ENCODE measurements at regions not wholly inside any gene's neighbourhood (a gene's known extent, or its start where the extent isn't known, plus 50 kb on each side); places are given as distances from the start of the nearest gene placed in this dataset.

DNA sequence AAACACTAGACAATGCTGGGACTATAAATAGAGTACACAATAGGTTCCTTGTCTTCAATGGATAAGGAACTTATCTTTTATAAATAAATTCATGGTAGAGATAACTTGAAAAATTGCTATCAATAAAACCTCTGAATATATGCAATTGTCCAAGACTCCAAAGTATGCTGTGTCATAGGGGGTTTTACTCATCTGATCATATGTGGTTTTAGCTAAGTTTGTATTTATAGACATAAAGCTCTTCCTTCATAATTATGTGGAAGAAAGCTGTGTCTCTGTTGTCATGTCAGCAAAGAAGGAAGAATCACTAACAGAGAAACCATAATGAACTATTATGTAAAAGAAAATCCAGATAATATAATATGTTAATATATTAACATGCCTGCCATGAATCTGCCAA, 111.5 kb upstream of the ATXN7L3B start:
- H3K27ac ChIP-seq: no peak overlapping the region
- no peaks in the 10 kb centered on the region for H3K36me3 ChIP-seq
- no peaks in the 10 kb centered on the region for H3K4me1 ChIP-seq (replicated peaks)
- no peak for DNase-seq (ENCODE audit: low read depth in 1 of 2, low spot score in 2 of 2)
- no peak overlapping the region for H3K4me3 ChIP-seq
- H3K27me3 ChIP-seq (replicated peaks): no peaks in the 10 kb centered on the region
- no peaks in the 10 kb centered on the region for H3K9me3 ChIP-seq (replicated peaks)

- H3K27ac ChIP-seq: no peak overlapping the region
- no peaks in the 10 kb centered on the region for H3K9me3 ChIP-seq (replicated peaks)
- no peaks in the 10 kb centered on the region for H3K36me3 ChIP-seq
- DNase-seq (ENCODE audit: low read depth in 1 of 2, low spot score in 2 of 2): no peak
- no peaks in the 10 kb centered on the region for H3K27me3 ChIP-seq (replicated peaks)
- no peak overlapping the region for H3K4me3 ChIP-seq
- H3K4me1 ChIP-seq (replicated peaks): no peaks in the 10 kb centered on the region
Measured at GRCh38 chr12:74429535-74429934, 108.1 kb upstream of the ATXN7L3B start.

DNA sequence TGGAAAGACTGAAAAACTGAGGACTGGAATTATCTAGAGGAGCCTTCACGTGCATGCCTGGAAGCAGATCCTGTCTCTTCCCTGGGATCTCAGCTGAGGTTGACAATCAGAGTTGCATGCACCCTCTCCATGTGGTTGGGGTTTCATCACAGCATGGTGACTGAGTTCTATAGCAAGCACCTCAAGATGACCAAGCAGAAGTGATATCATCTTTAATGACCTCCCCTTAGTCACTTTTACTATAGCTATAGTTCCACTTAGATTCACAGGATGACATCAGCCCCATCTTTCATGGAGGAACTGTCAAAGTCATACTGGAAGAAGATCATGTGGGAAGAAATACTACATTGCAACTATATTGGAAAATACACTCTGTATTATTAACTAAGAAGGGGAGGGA, 105.8 kb upstream of the ATXN7L3B start:
- Histone ChIP-seq H3K4me1 (replicated peaks) (no peaks in the 10 kb centered on the region), H3K27ac (no peak overlapping the region), H3K9me3 (replicated peaks) (no peaks in the 10 kb centered on the region), H3K27me3 (replicated peaks) (no peaks in the 10 kb centered on the region), H3K36me3 (no peaks in the 10 kb centered on the region), H3K4me3 (no peak overlapping the region)
- DNase-seq (ENCODE audit: low read depth in 1 of 2, low spot score in 2 of 2): no peak

GRCh38 chr12:74440469-74440868, 97.2 kb upstream of the ATXN7L3B start:
- H3K9me3 ChIP-seq (replicated peaks): no peaks in the 10 kb centered on the region
- no peaks in the 10 kb centered on the region for H3K27me3 ChIP-seq (replicated peaks)
- H3K4me1 ChIP-seq (replicated peaks): no peaks in the 10 kb centered on the region

DNA sequence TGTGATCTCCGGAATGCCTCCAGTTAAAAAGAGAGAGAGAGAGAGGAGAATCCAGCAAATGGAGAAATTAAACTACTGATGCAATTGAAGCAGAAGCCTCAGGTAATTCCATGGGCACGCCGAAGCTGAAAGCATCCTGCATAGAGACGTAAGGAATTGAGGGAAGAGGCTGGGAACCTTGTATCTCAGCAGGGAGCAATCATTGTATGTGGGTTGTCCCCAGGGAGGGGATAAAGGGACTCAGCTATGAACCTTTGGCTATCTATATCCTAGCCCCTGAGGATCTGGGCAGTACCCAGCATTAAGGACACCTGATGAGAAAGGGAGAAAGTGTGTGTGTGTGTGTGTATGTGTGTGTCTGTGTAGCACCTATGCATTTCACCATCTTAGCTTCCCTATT, 95.8 kb upstream of the ATXN7L3B start:
- no peak for DNase-seq (ENCODE audit: low read depth in 1 of 2, low spot score in 2 of 2)
- Histone ChIP-seq H3K4me1 (replicated peaks) (no peaks in the 10 kb centered on the region), H3K36me3 (no peaks in the 10 kb centered on the region), H3K27me3 (replicated peaks) (no peaks in the 10 kb centered on the region), H3K27ac (no peak overlapping the region), H3K9me3 (replicated peaks) (no peaks in the 10 kb centered on the region), H3K4me3 (no peak overlapping the region)

More at GRCh38 chr12:74440469-74440868, 97.2 kb upstream of the ATXN7L3B start:
- no peak overlapping the region for H3K27ac ChIP-seq
- no peak for DNase-seq (ENCODE audit: low read depth in 1 of 2, low spot score in 2 of 2)
- no peak overlapping the region for H3K4me3 ChIP-seq
- H3K36me3 ChIP-seq: no peaks in the 10 kb centered on the region

DNA sequence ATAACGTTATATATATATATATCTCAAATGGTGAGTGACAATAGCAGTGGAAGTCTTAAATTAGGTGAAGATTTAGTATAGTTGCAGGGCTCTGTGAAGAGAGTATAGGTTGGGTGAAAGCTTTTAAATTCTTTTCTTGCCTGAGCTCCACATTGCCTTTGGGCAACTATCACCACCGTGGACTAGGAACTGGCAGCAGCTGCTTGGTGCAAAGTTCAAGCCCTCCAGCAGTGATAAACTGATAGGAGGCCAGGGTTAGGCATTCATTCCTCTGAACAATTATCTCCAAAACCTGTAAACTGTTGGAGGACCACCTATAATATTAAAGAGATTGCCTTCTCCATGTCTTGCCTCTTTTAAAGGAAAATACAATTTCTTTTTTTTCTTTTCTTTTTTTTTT, 91.2 kb upstream of the ATXN7L3B start:
- Histone ChIP-seq H3K36me3 (no peaks in the 10 kb centered on the region), H3K4me3 (no peak overlapping the region), H3K27ac (no peak overlapping the region), H3K27me3 (replicated peaks) (no peaks in the 10 kb centered on the region), H3K4me1 (replicated peaks) (peaks cover 4% of the 10 kb centered on the region; the same call in 1 of the 2 replicates), H3K9me3 (replicated peaks) (no peaks in the 10 kb centered on the region)
- DNase-seq (ENCODE audit: low read depth in 1 of 2, low spot score in 2 of 2): no peak

DNA sequence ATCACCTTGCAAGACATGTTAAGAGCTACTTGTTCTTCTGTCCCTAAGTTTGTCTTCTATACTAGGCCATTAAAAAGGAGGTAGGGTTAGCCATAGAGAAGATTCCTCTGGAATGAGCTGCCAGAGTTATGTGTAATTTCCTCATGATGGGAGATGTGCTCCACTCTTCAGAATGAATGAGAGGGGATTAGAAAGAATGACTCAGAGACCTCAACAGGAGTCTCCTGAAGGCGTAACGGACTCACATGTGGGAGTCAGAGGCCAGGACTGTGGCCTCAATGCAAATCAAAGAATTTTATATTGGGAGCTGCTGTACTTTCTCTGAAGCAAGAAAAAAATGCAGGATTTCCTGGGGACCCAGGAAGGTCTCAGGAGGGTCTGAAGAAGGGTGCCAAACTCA, 87.8 kb upstream of the ATXN7L3B start:
- no peaks in the 10 kb centered on the region for H3K36me3 ChIP-seq
- no peaks in the 10 kb centered on the region for H3K27me3 ChIP-seq (replicated peaks)
- H3K4me1 ChIP-seq (replicated peaks): peaks cover 4% of the 10 kb centered on the region; the same call in 1 of the 2 replicates
- DNase-seq (ENCODE audit: low read depth in 1 of 2, low spot score in 2 of 2): peak in 1 of 2 experiments; percentile 36
- no peaks in the 10 kb centered on the region for H3K9me3 ChIP-seq (replicated peaks)
- no peak overlapping the region for H3K27ac ChIP-seq
- no peak overlapping the region for H3K4me3 ChIP-seq

- Histone ChIP-seq H3K36me3 (no peaks in the 10 kb centered on the region), H3K4me3 (no peak overlapping the region), H3K27ac (no peak overlapping the region), H3K27me3 (replicated peaks) (no peaks in the 10 kb centered on the region), H3K9me3 (replicated peaks) (no peaks in the 10 kb centered on the region), H3K4me1 (replicated peaks) (peaks cover 4% of the 10 kb centered on the region; the same call in 1 of the 2 replicates)
- DNase-seq (ENCODE audit: low read depth in 1 of 2, low spot score in 2 of 2): no peak
Measured at GRCh38 chr12:74454109-74454508, 83.5 kb upstream of the ATXN7L3B start.

GRCh38 chr12:74455429-74455828, 82.2 kb upstream of the ATXN7L3B start:
- no peak for DNase-seq (ENCODE audit: low read depth in 1 of 2, low spot score in 2 of 2)
- no peak overlapping the region for H3K4me3 ChIP-seq
- no peaks in the 10 kb centered on the region for H3K4me1 ChIP-seq (replicated peaks)
- H3K27me3 ChIP-seq (replicated peaks): no peaks in the 10 kb centered on the region
- H3K27ac ChIP-seq: no peak overlapping the region
- no peaks in the 10 kb centered on the region for H3K9me3 ChIP-seq (replicated peaks)
- no peaks in the 10 kb centered on the region for H3K36me3 ChIP-seq

- DNase-seq (ENCODE audit: low read depth in 1 of 2, low spot score in 2 of 2): no peak
- Histone ChIP-seq H3K27me3 (replicated peaks) (no peaks in the 10 kb centered on the region), H3K36me3 (no peaks in the 10 kb centered on the region), H3K4me1 (replicated peaks) (no peaks in the 10 kb centered on the region), H3K4me3 (no peak overlapping the region), H3K9me3 (replicated peaks) (no peaks in the 10 kb centered on the region), H3K27ac (no peak overlapping the region)
Measured at GRCh38 chr12:74456431-74456830, 81.2 kb upstream of the ATXN7L3B start.

- Histone ChIP-seq H3K27me3 (replicated peaks) (no peaks in the 10 kb centered on the region), H3K4me1 (replicated peaks) (no peaks in the 10 kb centered on the region), H3K27ac (no peak overlapping the region), H3K4me3 (no peak overlapping the region), H3K36me3 (no peaks in the 10 kb centered on the region), H3K9me3 (replicated peaks) (no peaks in the 10 kb centered on the region)
- no peak for DNase-seq (ENCODE audit: low read depth in 1 of 2, low spot score in 2 of 2)
Measured at GRCh38 chr12:74468401-74468800, 69.2 kb upstream of the ATXN7L3B start.

DNA sequence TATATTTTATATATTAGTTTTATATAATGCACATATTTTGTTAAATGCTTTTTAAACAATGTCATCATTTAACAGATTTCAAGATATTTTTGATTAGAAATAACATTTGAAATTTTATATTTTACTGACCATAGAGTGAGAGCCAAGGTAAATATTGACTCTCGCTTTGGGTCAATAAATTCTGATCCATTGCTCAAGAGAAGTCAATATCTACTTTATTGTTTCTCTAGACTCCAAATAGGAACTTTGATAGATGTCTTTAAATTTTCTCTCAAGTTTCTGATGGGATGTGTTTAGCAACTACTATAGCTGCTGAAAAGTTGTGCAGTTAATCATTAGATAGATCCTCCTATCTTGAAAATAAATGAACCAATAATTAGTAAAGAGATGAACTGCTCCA, 61.4 kb upstream of the ATXN7L3B start:
- H3K9me3 ChIP-seq (replicated peaks): no peaks in the 10 kb centered on the region
- H3K27me3 ChIP-seq (replicated peaks): no peaks in the 10 kb centered on the region
- H3K4me1 ChIP-seq (replicated peaks): no peaks in the 10 kb centered on the region
- no peak for DNase-seq (ENCODE audit: low read depth in 1 of 2, low spot score in 2 of 2)
- H3K27ac ChIP-seq: no peak overlapping the region
- H3K4me3 ChIP-seq: no peak overlapping the region
- no peaks in the 10 kb centered on the region for H3K36me3 ChIP-seq

DNA sequence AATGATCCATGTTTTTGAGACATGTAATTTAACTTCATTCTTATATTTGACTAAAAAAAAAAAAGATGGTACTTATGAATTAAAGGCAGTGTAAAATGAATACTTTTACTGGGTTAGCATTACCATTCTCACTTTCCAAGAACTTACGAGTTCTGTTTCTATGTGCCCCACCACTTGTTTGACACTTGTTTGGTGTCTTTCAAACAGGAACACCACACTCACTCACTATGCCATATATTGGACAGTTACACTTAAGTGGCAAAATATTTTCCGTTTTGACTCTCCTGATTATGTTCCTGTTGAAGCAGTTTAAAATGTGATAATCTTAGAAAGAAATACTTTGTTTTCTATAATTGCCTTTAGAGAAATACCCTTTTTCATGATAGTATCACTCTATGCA, 56.6 kb upstream of the ATXN7L3B start:
- Histone ChIP-seq H3K9me3 (replicated peaks) (no peaks in the 10 kb centered on the region), H3K4me3 (no peak overlapping the region), H3K4me1 (replicated peaks) (no peaks in the 10 kb centered on the region), H3K27ac (no peak overlapping the region), H3K27me3 (replicated peaks) (no peaks in the 10 kb centered on the region), H3K36me3 (no peaks in the 10 kb centered on the region)
- no peak for DNase-seq (ENCODE audit: low read depth in 1 of 2, low spot score in 2 of 2)

- Histone ChIP-seq H3K36me3 (no peaks in the 10 kb centered on the region), H3K27me3 (replicated peaks) (no peaks in the 10 kb centered on the region), H3K27ac (no peak overlapping the region), H3K4me1 (replicated peaks) (no peaks in the 10 kb centered on the region), H3K4me3 (no peak overlapping the region), H3K9me3 (replicated peaks) (no peaks in the 10 kb centered on the region)
- DNase-seq (ENCODE audit: low read depth in 1 of 2, low spot score in 2 of 2): no peak
Measured at GRCh38 chr12:74482115-74482514, 55.5 kb upstream of the ATXN7L3B start.

- no peak for DNase-seq (ENCODE audit: low read depth in 1 of 2, low spot score in 2 of 2)
- no peak overlapping the region for H3K4me3 ChIP-seq
- H3K27ac ChIP-seq: no peak overlapping the region
- no peaks in the 10 kb centered on the region for H3K9me3 ChIP-seq (replicated peaks)
- no peaks in the 10 kb centered on the region for H3K4me1 ChIP-seq (replicated peaks)
- no peaks in the 10 kb centered on the region for H3K27me3 ChIP-seq (replicated peaks)
- H3K36me3 ChIP-seq: no peaks in the 10 kb centered on the region
Measured at GRCh38 chr12:74483057-74483456, 54.6 kb upstream of the ATXN7L3B start.
